ENCODE measurements at regions not wholly inside any gene's neighbourhood (a gene's known extent, or its start where the extent isn't known, plus 50 kb on each side); places are given as distances from the start of the nearest gene placed in this dataset.
"Not testable (repeated sequence)": the region's sequence is repeated elsewhere in the genome, so short reads cannot be mapped to it uniquely, and the experiment has no call there.

- DNase-seq (ENCODE audit: low read depth in 1 of 2, low spot score in 2 of 2) = no peak
These were observed 54.9 kb upstream of the ZNF678 start for GRCh38 chr1:227508431-227508830.

DNA sequence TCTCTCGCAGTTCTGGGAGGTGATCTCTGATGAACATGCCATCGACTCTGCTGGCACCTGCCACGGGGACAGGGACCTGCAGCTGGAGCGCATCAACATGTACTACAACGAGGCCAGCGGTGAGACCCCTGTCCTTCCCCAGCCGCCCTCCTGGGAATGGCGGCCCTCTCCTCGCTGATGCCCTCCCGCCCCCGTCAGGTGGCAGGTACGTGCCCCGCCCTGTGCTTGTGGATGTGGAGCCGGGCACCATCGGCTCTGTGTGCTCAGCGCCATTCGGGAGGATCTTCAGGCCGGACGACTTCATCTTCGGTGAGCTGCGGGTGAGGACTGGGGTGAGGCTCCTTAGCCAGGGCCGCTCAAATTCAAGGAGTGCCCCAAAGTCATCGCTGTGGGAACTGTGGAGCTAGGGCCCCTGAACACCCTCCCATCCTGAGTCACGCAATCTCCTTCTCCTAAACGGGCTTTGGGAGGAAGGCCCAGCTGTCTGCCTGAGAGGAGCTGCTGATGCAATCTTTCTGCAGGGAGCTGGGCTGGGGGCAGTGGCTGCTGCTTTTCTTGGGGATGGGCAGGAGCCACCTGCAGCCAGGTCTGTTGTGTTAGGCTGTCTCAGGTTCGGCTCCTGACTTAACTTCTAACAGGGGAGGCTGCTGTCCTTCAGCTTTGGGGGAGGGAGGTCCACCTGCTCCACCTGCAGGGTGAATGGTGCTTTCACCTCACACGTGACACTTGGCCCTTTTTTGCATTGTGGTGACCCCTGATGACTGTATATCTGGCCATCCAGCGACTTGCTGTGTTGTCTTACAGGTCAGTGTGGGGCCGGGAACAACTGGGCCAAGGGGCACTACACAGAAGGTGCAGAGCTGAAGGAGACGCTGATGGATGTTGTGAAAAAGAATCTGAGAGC is 56.6 kb upstream of the ZNF678 start:
- not testable (repeated sequence) for H3K36me3 ChIP-seq; H3K27ac ChIP-seq; H3K4me1 ChIP-seq (replicated peaks); H3K9me3 ChIP-seq (replicated peaks); H3K27me3 ChIP-seq (replicated peaks); DNase-seq (ENCODE audit: low read depth in 1 of 2, low spot score in 2 of 2); H3K4me3 ChIP-seq

More at GRCh38 chr1:227508431-227508830, 54.9 kb upstream of the ZNF678 start:
- Histone ChIP-seq H3K9me3 (replicated peaks) (no peaks in the 10 kb centered on the region), H3K4me3 (no peak overlapping the region), H3K27me3 (replicated peaks) (no peaks in the 10 kb centered on the region), H3K36me3 (no peaks in the 10 kb centered on the region), H3K4me1 (replicated peaks) (no peaks in the 10 kb centered on the region), H3K27ac (no peak overlapping the region)

DNA sequence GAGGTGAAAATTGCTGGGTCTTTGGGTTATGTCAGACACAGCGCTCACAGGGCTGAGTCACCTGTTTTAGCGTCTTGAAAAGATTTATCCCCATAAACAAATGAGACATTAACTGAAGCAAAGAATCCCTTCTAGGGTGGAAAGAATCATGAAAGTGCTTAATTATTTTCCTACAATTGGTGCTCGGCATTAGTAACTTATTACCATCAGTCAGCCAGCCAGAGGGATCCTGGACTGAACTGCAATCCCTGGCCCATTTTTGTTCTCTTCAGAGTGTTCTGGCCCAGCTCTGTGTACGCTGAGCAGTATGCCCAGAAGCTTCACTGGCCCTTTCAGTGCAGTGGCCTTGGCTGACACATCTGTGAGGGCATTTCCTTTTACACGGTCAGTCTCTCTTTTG is 67.3 kb upstream of the ZNF678 start:
- H3K27me3 ChIP-seq (replicated peaks); H3K4me3 ChIP-seq; H3K36me3 ChIP-seq; H3K9me3 ChIP-seq (replicated peaks); H3K27ac ChIP-seq; DNase-seq (ENCODE audit: low read depth in 1 of 2, low spot score in 2 of 2); H3K4me1 ChIP-seq (replicated peaks): not testable (repeated sequence)

DNA sequence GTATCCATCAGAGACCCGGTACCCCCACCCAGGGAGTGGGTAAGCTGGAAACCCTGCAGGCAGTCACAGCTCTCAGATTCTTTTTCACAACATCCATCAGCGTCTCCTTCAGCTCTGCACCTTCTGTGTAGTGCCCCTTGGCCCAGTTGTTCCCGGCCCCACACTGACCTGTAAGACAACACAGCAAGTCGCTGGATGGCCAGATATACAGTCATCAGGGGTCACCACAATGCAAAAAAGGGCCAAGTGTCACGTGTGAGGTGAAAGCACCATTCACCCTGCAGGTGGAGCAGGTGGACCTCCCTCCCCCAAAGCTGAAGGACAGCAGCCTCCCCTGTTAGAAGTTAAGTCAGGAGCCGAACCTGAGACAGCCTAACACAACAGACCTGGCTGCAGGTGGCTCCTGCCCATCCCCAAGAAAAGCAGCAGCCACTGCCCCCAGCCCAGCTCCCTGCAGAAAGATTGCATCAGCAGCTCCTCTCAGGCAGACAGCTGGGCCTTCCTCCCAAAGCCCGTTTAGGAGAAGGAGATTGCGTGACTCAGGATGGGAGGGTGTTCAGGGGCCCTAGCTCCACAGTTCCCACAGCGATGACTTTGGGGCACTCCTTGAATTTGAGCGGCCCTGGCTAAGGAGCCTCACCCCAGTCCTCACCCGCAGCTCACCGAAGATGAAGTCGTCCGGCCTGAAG is 69.3 kb upstream of the ZNF678 start:
- H3K9me3 ChIP-seq (replicated peaks); H3K36me3 ChIP-seq; H3K4me1 ChIP-seq (replicated peaks); H3K27me3 ChIP-seq (replicated peaks); H3K4me3 ChIP-seq; H3K27ac ChIP-seq; DNase-seq (ENCODE audit: low read depth in 1 of 2, low spot score in 2 of 2): not testable (repeated sequence)

- no peak overlapping the region for H3K27ac ChIP-seq
- no peaks in the 10 kb centered on the region for H3K27me3 ChIP-seq (replicated peaks)
- no peaks in the 10 kb centered on the region for H3K9me3 ChIP-seq (replicated peaks)
- no peak overlapping the region for H3K4me3 ChIP-seq
- H3K4me1 ChIP-seq (replicated peaks) = no peaks in the 10 kb centered on the region
- no peaks in the 10 kb centered on the region for H3K36me3 ChIP-seq
- DNase-seq (ENCODE audit: low read depth in 1 of 2, low spot score in 2 of 2) = no peak
These were observed 72.9 kb upstream of the ZNF678 start for GRCh38 chr1:227490478-227490877.

DNA sequence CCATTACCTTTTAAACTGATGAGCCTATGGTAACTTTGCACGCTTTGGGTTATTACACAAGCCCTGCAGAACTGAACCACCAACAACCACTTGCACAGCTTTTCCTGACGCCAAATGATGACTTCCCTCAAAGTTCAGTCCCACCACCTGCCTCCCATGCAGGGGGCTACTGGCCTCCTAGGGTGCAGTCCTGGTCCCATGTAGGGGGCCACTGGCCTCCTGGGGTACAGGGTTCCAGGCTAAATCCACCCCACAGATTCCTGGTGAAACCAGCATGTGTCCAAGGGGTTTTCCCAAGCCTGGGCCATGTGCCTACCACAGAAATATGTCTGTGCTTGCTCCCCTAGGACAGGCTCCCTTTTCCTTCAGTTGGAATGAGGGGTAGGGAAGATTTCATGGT is 73.4 kb upstream of the ZNF678 start:
- Histone ChIP-seq H3K9me3 (replicated peaks) (no peaks in the 10 kb centered on the region), H3K4me1 (replicated peaks) (no peaks in the 10 kb centered on the region), H3K36me3 (no peaks in the 10 kb centered on the region), H3K27ac (no peak overlapping the region), H3K4me3 (no peak overlapping the region), H3K27me3 (replicated peaks) (no peaks in the 10 kb centered on the region)
- DNase-seq (ENCODE audit: low read depth in 1 of 2, low spot score in 2 of 2) = no peak

- H3K4me1 ChIP-seq (replicated peaks) = no peaks in the 10 kb centered on the region
- H3K36me3 ChIP-seq = no peaks in the 10 kb centered on the region
- no peaks in the 10 kb centered on the region for H3K9me3 ChIP-seq (replicated peaks)
- H3K27me3 ChIP-seq (replicated peaks) = no peaks in the 10 kb centered on the region
- DNase-seq (ENCODE audit: low read depth in 1 of 2, low spot score in 2 of 2) = no peak
- no peak overlapping the region for H3K4me3 ChIP-seq
- no peak overlapping the region for H3K27ac ChIP-seq
These were observed 73.8 kb upstream of the ZNF678 start for GRCh38 chr1:227489572-227489971.

GRCh38 chr1:227487606-227488005 is 75.8 kb upstream of the ZNF678 start:
- Histone ChIP-seq H3K27me3 (replicated peaks) (no peaks in the 10 kb centered on the region; the same call in 1 of the 2 replicates), H3K4me3 (no peak overlapping the region), H3K9me3 (replicated peaks) (no peaks in the 10 kb centered on the region), H3K27ac (no peak overlapping the region), H3K36me3 (no peaks in the 10 kb centered on the region), H3K4me1 (replicated peaks) (no peaks in the 10 kb centered on the region)
- DNase-seq (ENCODE audit: low read depth in 1 of 2, low spot score in 2 of 2) = no peak

GRCh38 chr1:227486559-227486958 is 76.8 kb upstream of the ZNF678 start:
- H3K27me3 ChIP-seq (replicated peaks) = no peaks in the 10 kb centered on the region; the same call in 1 of the 2 replicates

GRCh38 chr1:227482023-227482299 is 81.4 kb upstream of the ZNF678 start:
- H3K9me3 ChIP-seq (replicated peaks) = no peaks in the 10 kb centered on the region
- H3K27me3 ChIP-seq (replicated peaks) = peaks cover 3% of the 10 kb centered on the region; the same call in 1 of the 2 replicates
- no peak for DNase-seq (ENCODE audit: low read depth in 1 of 2, low spot score in 2 of 2)
- no peak overlapping the region for H3K4me3 ChIP-seq
- no peak overlapping the region for H3K27ac ChIP-seq
- no peaks in the 10 kb centered on the region for H3K36me3 ChIP-seq
- H3K4me1 ChIP-seq (replicated peaks) = no peaks in the 10 kb centered on the region

More at GRCh38 chr1:227486559-227486958, 76.8 kb upstream of the ZNF678 start:
- Histone ChIP-seq H3K36me3 (no peaks in the 10 kb centered on the region), H3K4me3 (no peak overlapping the region), H3K9me3 (replicated peaks) (no peaks in the 10 kb centered on the region), H3K27ac (no peak overlapping the region), H3K4me1 (replicated peaks) (no peaks in the 10 kb centered on the region)
- DNase-seq (ENCODE audit: low read depth in 1 of 2, low spot score in 2 of 2) = no peak

GRCh38 chr1:227474072-227474471 is 89.3 kb upstream of the ZNF678 start:
- H3K36me3 ChIP-seq; H3K4me3 ChIP-seq; H3K27ac ChIP-seq; H3K4me1 ChIP-seq (replicated peaks); H3K27me3 ChIP-seq (replicated peaks); H3K9me3 ChIP-seq (replicated peaks); DNase-seq (ENCODE audit: low read depth in 1 of 2, low spot score in 2 of 2): not testable (repeated sequence)

GRCh38 chr1:227472772-227473171 is 90.6 kb upstream of the ZNF678 start:
- DNase-seq (ENCODE audit: low read depth in 1 of 2, low spot score in 2 of 2) = no peak
- no peaks in the 10 kb centered on the region for H3K36me3 ChIP-seq

DNA sequence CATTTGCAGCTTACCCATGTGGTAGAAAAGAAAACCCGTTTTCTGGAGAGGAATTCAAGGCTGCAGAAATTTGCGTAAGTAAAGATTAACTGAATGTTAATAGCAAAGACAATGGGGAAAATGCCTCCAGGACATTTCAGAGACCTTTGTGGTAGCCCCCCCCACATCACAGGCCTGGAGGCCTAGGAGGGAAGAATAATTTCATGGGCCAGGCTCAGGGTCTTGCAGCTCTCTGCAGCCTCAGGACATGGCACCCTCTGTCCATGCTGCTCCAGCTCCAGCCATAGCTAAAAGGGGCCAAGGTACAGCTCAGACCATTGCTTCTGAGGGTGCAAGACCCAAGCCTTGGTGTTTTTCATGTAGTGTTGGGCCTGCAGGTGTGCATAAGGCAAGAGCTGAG is 92.7 kb upstream of the ZNF678 start:
- Histone ChIP-seq H3K27me3 (replicated peaks) (peaks cover 9% of the 10 kb centered on the region; the same call in 1 of the 2 replicates), H3K27ac (no peak overlapping the region), H3K9me3 (replicated peaks) (no peaks in the 10 kb centered on the region), H3K4me1 (replicated peaks) (no peaks in the 10 kb centered on the region), H3K36me3 (no peaks in the 10 kb centered on the region), H3K4me3 (no peak overlapping the region)
- no peak for DNase-seq (ENCODE audit: low read depth in 1 of 2, low spot score in 2 of 2)

More at GRCh38 chr1:227472772-227473171, 90.6 kb upstream of the ZNF678 start:
- H3K9me3 ChIP-seq (replicated peaks) = no peaks in the 10 kb centered on the region
- no peak overlapping the region for H3K27ac ChIP-seq
- no peaks in the 10 kb centered on the region for H3K4me1 ChIP-seq (replicated peaks)
- 0 out of 2 replicates have a peak, but pooled peaks cover 4% of the 10 kb centered on the region for H3K27me3 ChIP-seq (replicated peaks)
- no peak overlapping the region for H3K4me3 ChIP-seq

DNA sequence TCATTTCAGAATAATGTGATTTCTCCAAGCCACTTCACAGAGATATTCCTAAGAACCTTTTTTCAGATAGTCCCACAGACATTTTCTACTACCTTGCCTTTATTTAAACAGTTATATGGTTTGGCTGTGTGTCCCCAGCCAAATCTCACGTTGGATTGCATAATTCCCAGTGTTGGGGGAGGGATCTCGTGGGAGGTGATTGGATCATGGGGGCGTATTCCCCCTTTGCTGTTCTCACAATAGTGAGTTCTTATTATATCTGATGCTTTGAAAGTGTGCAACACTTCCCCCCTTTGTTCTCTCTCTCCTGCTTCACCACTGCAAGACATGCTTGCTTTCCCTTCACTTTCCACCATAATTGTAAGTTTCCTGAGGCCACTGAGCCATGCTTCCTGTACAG is 93.6 kb upstream of the ZNF678 start:
- Histone ChIP-seq H3K4me3 (no peak overlapping the region), H3K4me1 (replicated peaks) (no peaks in the 10 kb centered on the region), H3K9me3 (replicated peaks) (no peaks in the 10 kb centered on the region), H3K27me3 (replicated peaks) (peaks cover 9% of the 10 kb centered on the region; the same call in 1 of the 2 replicates), H3K27ac (no peak overlapping the region), H3K36me3 (no peaks in the 10 kb centered on the region)
- no peak for DNase-seq (ENCODE audit: low read depth in 1 of 2, low spot score in 2 of 2)

All from SJSA1 (cell line).